GM23338 (cell line): ENCODE measurements at regions not wholly inside any gene's neighbourhood (a gene's known extent, or its start where the extent isn't known, plus 50 kb on each side); places are given as distances from the start of the nearest gene placed in this dataset.

Source experiments
- ATAC-seq: fragments of 200-7000 bp; cut with Tn5 transposase; 3 replicates; pipeline ENCODE4 v1.9.1; 2020
- DNase-seq: peaks from one replicate; pipeline ENCODE4 v3.0.0-alpha.2; 2015; ENCODE audit warnings: low spot score
- H2AFZ ChIP-seq: fragments of 200-600 bp; sonication (generic); 2 replicates; pipeline ENCODE4 v1.8.0; 2016; ENCODE audit warnings: antibody characterized with exemption, mild to moderate bottlenecking, moderate library complexity
- H3F3A ChIP-seq: fragments of 200-600 bp; sonication (generic); replicated peaks from 2 replicates; pipeline ENCODE4 v1.8.0; 2017; ENCODE audit warnings: antibody characterized with exemption, mixed run types, low read depth
- H3K27ac ChIP-seq: fragments of 200-600 bp; sonication (generic); 2 replicates; pipeline ENCODE4 v1.6.1; 2016; ENCODE audit warnings: low read depth
- H3K27me3 ChIP-seq: fragments of 200-600 bp; sonication (generic); 2 replicates; pipeline ENCODE4 v1.8.0; 2016; ENCODE audit warnings: mild to moderate bottlenecking, mixed run types, moderate library complexity; ENCODE audit not compliant: insufficient read depth
- H3K36me3 ChIP-seq: fragments of 200-600 bp; sonication (generic); 2 replicates; pipeline ENCODE4 v1.8.0; 2016; ENCODE audit warnings: mild to moderate bottlenecking; ENCODE audit not compliant: insufficient read depth
- H3K4me1 ChIP-seq: fragments of 200-600 bp; sonication (generic); 2 replicates; pipeline ENCODE4 v1.8.0; 2016; ENCODE audit warnings: mild to moderate bottlenecking, moderate library complexity; ENCODE audit not compliant: insufficient read depth
- H3K4me2 ChIP-seq: fragments of 200-600 bp; sonication (generic); 2 replicates; pipeline ENCODE4 v1.7.1; 2017; ENCODE audit warnings: mixed run types
- H3K4me3 ChIP-seq: fragments of 200-600 bp; sonication (generic); 2 replicates; pipeline ENCODE4 v1.6.1; 2016; ENCODE audit warnings: mixed run types
- H3K79me2 ChIP-seq: fragments of 200-600 bp; sonication (generic); replicated peaks from 2 replicates; pipeline ENCODE4 v1.8.0; 2017; ENCODE audit warnings: mild to moderate bottlenecking; ENCODE audit not compliant: insufficient read depth
- H3K9me2 ChIP-seq: fragments of 200-600 bp; sonication (generic); 2 replicates; pipeline ENCODE4 v1.8.0; 2017; ENCODE audit not compliant: insufficient read depth
- H4K20me1 ChIP-seq: fragments of 200-600 bp; sonication (generic); replicated peaks from 2 replicates; pipeline ENCODE4 v1.8.0; 2017; ENCODE audit warnings: mild to moderate bottlenecking; ENCODE audit not compliant: insufficient read depth
- H3K27ac Mint-ChIP-seq: 2 replicates; pipeline ENCODE4 v1.8.0; 2020; ENCODE audit warnings: inconsistent platforms, mild to moderate bottlenecking, moderate library complexity, mixed read lengths
- H3K27me3 Mint-ChIP-seq: 3 replicates; pipeline ENCODE4 v1.8.0; 2022; ENCODE audit warnings: low read depth, mild to moderate bottlenecking, moderate library complexity, mixed read lengths, inconsistent platforms; ENCODE audit not compliant: insufficient read depth, poor library complexity
- H3K36me3 Mint-ChIP-seq: 3 replicates; pipeline ENCODE4 v1.8.0; 2021; ENCODE audit warnings: low read depth, mild to moderate bottlenecking, inconsistent platforms, moderate library complexity, mixed read lengths
- H3K4me1 Mint-ChIP-seq: 3 replicates; pipeline ENCODE4 v1.8.0; 2020; ENCODE audit warnings: mild to moderate bottlenecking, inconsistent platforms, mixed read lengths
- H3K4me3 Mint-ChIP-seq: 3 replicates; pipeline ENCODE4 v1.8.0; 2021; ENCODE audit warnings: moderate library complexity, mild to moderate bottlenecking, inconsistent platforms, mixed read lengths
- H3K9me3 Mint-ChIP-seq: 3 replicates; pipeline ENCODE4 v1.8.0; 2020; ENCODE audit warnings: moderate library complexity, mild to moderate bottlenecking, inconsistent platforms, mixed read lengths
- CTCF ChIP-seq, 2 experiments: fragments of 200-600 bp in 1 of 2; sonication (generic) in 1 of 2; conservative IDR thresholded peaks; 2 replicates each; pipeline versions ENCODE4 v1.5.1 to v1.6.1; 2016 to 2017; ENCODE audit warnings: antibody characterized with exemption in 2 of 2, low read depth in 2 of 2, mild to moderate bottlenecking in 2 of 2, moderate library complexity in 1 of 2
- EZH2 ChIP-seq: fragments of 200-600 bp; sonication (generic); IDR thresholded peaks from one replicate; pipeline ENCODE4 v1.8.0; 2017; ENCODE audit warnings: antibody characterized with exemption, mild to moderate bottlenecking, low read depth; ENCODE audit not compliant: unreplicated experiment
- EZH2phosphoT487 ChIP-seq: fragments of 200-600 bp; sonication (generic); IDR thresholded peaks from one replicate; pipeline ENCODE4 v1.8.1; 2018; ENCODE audit warnings: antibody characterized with exemption; ENCODE audit not compliant: unreplicated experiment
- JUNB ChIP-seq: IDR thresholded peaks from one replicate; pipeline ENCODE4 v1.6.1; 2016; ENCODE audit warnings: antibody characterized with exemption; ENCODE audit not compliant: unreplicated experiment
- NANOG ChIP-seq: IDR thresholded peaks from 2 replicates; pipeline ENCODE4 v1.6.1; 2016; ENCODE audit warnings: antibody characterized with exemption, borderline replicate concordance
- POLR2AphosphoS5 ChIP-seq: IDR thresholded peaks from 2 replicates; pipeline ENCODE4 v1.6.1; 2016; ENCODE audit warnings: antibody characterized with exemption, low read depth
- STAT1 ChIP-seq: IDR thresholded peaks from one replicate; pipeline ENCODE4 v1.6.1; 2016; ENCODE audit warnings: antibody characterized with exemption; ENCODE audit not compliant: unreplicated experiment
- ZNF114 ChIP-seq: fragments of 250-450 bp; sonication (Bioruptor Pico); IDR thresholded peaks from 2 replicates; pipeline ENCODE4 v1.5.0; 2020; ENCODE audit warnings: mild to moderate bottlenecking, moderate library complexity
- ZNF331 ChIP-seq: fragments of 250-450 bp; sonication (Bioruptor Pico); IDR thresholded peaks from 2 replicates; pipeline ENCODE4 v1.5.0; 2020; ENCODE audit warnings: low read depth, mild to moderate bottlenecking, moderate library complexity
- TF ChIP-seq, protein P1 (sequence below): IDR thresholded peaks from one replicate; pipeline ENCODE4 v1.6.1; 2018; ENCODE audit warnings: antibody characterized with exemption; ENCODE audit not compliant: unreplicated experiment
- TF ChIP-seq, protein P2 (sequence below): fragments of 250-450 bp; sonication (Bioruptor Pico); IDR thresholded peaks from 2 replicates; pipeline ENCODE4 v1.5.0; 2020; ENCODE audit warnings: mild to moderate bottlenecking, moderate library complexity

GRCh38 chr4:18684932-18685331 is 663.4 kb upstream of the LCORL start:
- Mint-ChIP-seq H3K4me1 (peaks cover 8% of the 10 kb centered on the region), H3K36me3 (peaks cover 26% of the 10 kb centered on the region), H3K4me3 (no peak overlapping the region), H3K27ac (no peak overlapping the region), H3K27me3 (no peaks in the 10 kb centered on the region), H3K9me3 (peaks cover 6% of the 10 kb centered on the region; the same call in 1 of the 3 replicates)
- TF ChIP-seq, protein P1, sequence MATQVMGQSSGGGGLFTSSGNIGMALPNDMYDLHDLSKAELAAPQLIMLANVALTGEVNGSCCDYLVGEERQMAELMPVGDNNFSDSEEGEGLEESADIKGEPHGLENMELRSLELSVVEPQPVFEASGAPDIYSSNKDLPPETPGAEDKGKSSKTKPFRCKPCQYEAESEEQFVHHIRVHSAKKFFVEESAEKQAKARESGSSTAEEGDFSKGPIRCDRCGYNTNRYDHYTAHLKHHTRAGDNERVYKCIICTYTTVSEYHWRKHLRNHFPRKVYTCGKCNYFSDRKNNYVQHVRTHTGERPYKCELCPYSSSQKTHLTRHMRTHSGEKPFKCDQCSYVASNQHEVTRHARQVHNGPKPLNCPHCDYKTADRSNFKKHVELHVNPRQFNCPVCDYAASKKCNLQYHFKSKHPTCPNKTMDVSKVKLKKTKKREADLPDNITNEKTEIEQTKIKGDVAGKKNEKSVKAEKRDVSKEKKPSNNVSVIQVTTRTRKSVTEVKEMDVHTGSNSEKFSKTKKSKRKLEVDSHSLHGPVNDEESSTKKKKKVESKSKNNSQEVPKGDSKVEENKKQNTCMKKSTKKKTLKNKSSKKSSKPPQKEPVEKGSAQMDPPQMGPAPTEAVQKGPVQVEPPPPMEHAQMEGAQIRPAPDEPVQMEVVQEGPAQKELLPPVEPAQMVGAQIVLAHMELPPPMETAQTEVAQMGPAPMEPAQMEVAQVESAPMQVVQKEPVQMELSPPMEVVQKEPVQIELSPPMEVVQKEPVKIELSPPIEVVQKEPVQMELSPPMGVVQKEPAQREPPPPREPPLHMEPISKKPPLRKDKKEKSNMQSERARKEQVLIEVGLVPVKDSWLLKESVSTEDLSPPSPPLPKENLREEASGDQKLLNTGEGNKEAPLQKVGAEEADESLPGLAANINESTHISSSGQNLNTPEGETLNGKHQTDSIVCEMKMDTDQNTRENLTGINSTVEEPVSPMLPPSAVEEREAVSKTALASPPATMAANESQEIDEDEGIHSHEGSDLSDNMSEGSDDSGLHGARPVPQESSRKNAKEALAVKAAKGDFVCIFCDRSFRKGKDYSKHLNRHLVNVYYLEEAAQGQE = no peak
- TF ChIP-seq CTCF (conservative IDR thresholded peaks at IDR 0.05; ENCODE audit: low read depth in 2 of 2) (no peak), STAT1 (no peak), POLR2AphosphoS5 (no peak), ZNF331 (CRISPR knock-in tag) (no peak), EZH2phosphoT487 (no peak), EZH2 (no peak), NANOG (no peak)
- H3K27me3 ChIP-seq = no peaks in the 10 kb centered on the region
- H4K20me1 ChIP-seq = no peaks in the 10 kb centered on the region
- no peak for DNase-seq
- no peaks in the 10 kb centered on the region for H3K79me2 ChIP-seq
- no peak overlapping the region for H3K27ac ChIP-seq
- H3K4me2 ChIP-seq = no peak overlapping the region
- H3F3A ChIP-seq = no peaks in the 10 kb centered on the region
- no peak overlapping the region for H2AFZ ChIP-seq
- H3K4me3 ChIP-seq = no peak overlapping the region
- no peak for ATAC-seq
- H3K36me3 ChIP-seq = no peaks in the 10 kb centered on the region
- peaks cover 10% of the 10 kb centered on the region for H3K4me1 ChIP-seq
- 0 out of 2 replicates have a peak, but pooled peaks cover 5% of the 10 kb centered on the region for H3K9me2 ChIP-seq

DNA sequence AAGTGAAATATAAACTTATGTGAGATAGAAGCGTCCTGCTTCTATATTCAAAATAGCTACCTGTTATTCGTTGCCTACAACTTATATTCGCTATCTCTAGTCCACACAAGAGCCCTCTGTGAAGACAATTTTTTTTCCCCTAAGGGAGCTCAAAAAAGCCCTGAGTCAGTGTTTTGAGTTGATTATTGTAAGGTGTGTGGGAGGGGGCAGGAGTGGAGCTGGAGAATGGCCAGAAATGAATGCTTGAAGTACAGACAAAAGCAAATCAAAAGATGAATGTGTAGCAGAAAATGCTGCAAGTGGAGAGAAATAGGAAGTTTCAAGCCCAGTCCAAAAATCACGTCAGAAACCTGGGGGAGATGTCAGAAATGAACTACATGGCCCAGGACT is 655.0 kb upstream of the LCORL start:
- no peak overlapping the region for H3K27ac ChIP-seq
- H3K27me3 ChIP-seq = no peaks in the 10 kb centered on the region
- Mint-ChIP-seq H3K36me3 (no peaks in the 10 kb centered on the region), H3K9me3 (no peaks in the 10 kb centered on the region; the same call in 2 of the 3 replicates), H3K27me3 (peaks cover 4% of the 10 kb centered on the region), H3K4me1 (peaks cover 4% of the 10 kb centered on the region; the same call in 2 of the 3 replicates), H3K27ac (no peak overlapping the region), H3K4me3 (no peak overlapping the region)
- no peak for ATAC-seq
- H4K20me1 ChIP-seq = no peaks in the 10 kb centered on the region
- H3F3A ChIP-seq = no peaks in the 10 kb centered on the region
- no peaks in the 10 kb centered on the region for H3K4me1 ChIP-seq
- no peaks in the 10 kb centered on the region for H3K79me2 ChIP-seq
- no peak overlapping the region for H3K4me2 ChIP-seq
- DNase-seq = no peak
- 0 out of 2 replicates have a peak, but pooled peaks cover 7% of the 10 kb centered on the region for H3K9me2 ChIP-seq
- H3K4me3 ChIP-seq = no peak overlapping the region
- TF ChIP-seq ZNF331 (CRISPR knock-in tag) = no peak
- TF ChIP-seq STAT1 = no peak
- TF ChIP-seq ZNF114 (CRISPR knock-in tag) = no peak
- no peak for TF ChIP-seq EZH2phosphoT487
- TF ChIP-seq JUNB = no peak
- no peak for TF ChIP-seq POLR2AphosphoS5
- TF ChIP-seq, protein P2, sequence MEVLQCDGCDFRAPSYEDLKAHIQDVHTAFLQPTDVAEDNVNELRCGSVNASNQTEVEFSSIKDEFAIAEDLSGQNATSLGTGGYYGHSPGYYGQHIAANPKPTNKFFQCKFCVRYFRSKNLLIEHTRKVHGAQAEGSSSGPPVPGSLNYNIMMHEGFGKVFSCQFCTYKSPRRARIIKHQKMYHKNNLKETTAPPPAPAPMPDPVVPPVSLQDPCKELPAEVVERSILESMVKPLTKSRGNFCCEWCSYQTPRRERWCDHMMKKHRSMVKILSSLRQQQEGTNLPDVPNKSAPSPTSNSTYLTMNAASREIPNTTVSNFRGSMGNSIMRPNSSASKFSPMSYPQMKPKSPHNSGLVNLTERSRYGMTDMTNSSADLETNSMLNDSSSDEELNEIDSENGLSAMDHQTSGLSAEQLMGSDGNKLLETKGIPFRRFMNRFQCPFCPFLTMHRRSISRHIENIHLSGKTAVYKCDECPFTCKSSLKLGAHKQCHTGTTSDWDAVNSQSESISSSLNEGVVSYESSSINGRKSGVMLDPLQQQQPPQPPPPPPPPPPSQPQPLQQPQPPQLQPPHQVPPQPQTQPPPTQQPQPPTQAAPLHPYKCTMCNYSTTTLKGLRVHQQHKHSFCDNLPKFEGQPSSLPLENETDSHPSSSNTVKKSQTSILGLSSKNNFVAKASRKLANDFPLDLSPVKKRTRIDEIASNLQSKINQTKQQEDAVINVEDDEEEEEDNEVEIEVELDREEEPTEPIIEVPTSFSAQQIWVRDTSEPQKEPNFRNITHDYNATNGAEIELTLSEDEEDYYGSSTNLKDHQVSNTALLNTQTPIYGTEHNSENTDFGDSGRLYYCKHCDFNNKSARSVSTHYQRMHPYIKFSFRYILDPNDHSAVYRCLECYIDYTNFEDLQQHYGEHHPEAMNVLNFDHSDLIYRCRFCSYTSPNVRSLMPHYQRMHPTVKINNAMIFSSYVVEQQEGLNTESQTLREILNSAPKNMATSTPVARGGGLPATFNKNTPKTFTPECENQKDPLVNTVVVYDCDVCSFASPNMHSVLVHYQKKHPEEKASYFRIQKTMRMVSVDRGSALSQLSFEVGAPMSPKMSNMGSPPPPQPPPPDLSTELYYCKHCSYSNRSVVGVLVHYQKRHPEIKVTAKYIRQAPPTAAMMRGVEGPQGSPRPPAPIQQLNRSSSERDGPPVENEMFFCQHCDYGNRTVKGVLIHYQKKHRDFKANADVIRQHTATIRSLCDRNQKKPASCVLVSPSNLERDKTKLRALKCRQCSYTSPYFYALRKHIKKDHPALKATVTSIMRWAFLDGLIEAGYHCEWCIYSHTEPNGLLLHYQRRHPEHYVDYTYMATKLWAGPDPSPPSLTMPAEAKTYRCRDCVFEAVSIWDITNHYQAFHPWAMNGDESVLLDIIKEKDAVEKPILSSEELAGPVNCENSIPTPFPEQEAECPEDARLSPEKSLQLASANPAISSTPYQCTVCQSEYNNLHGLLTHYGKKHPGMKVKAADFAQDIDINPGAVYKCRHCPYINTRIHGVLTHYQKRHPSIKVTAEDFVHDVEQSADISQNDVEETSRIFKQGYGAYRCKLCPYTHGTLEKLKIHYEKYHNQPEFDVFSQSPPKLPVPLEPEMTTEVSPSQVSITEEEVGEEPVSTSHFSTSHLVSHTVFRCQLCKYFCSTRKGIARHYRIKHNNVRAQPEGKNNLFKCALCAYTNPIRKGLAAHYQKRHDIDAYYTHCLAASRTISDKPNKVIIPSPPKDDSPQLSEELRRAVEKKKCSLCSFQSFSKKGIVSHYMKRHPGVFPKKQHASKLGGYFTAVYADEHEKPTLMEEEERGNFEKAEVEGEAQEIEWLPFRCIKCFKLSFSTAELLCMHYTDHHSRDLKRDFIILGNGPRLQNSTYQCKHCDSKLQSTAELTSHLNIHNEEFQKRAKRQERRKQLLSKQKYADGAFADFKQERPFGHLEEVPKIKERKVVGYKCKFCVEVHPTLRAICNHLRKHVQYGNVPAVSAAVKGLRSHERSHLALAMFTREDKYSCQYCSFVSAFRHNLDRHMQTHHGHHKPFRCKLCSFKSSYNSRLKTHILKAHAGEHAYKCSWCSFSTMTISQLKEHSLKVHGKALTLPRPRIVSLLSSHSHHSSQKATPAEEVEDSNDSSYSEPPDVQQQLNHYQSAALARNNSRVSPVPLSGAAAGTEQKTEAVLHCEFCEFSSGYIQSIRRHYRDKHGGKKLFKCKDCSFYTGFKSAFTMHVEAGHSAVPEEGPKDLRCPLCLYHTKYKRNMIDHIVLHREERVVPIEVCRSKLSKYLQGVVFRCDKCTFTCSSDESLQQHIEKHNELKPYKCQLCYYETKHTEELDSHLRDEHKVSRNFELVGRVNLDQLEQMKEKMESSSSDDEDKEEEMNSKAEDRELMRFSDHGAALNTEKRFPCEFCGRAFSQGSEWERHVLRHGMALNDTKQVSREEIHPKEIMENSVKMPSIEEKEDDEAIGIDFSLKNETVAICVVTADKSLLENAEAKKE (CRISPR knock-in tag) = no peak
- no peaks in the 10 kb centered on the region for H3K36me3 ChIP-seq
- no peak overlapping the region for H2AFZ ChIP-seq
